ENCODE measurements at regions not wholly inside any gene's neighbourhood (a gene's known extent, or its start where the extent isn't known, plus 50 kb on each side); places are given as distances from the start of the nearest gene placed in this dataset.

GRCh38 chr3:24741506-24741905 lies 246.9 kb upstream of the THRB start:
- DNase-seq (ENCODE audit: low spot score) (no peak), ATAC-seq (no peak)

- no peak for DNase-seq (ENCODE audit: low spot score)
- no peak for ATAC-seq
These were observed 253.9 kb upstream of the THRB start for GRCh38 chr3:24748520-24748919.

GRCh38 chr3:24751020-24751419 lies 256.4 kb upstream of the THRB start:
- ATAC-seq (no peak), DNase-seq (ENCODE audit: low spot score) (no peak)

GRCh38 chr3:24756101-24756888 lies 261.6 kb upstream of the THRB start:
- ATAC-seq (no peak), DNase-seq (ENCODE audit: low spot score) (no peak)

GRCh38 chr3:24763393-24763792 lies 268.7 kb upstream of the THRB start:
- ATAC-seq: no peak
- DNase-seq (ENCODE audit: low spot score): no peak

GRCh38 chr3:24764236-24764915 lies 269.7 kb upstream of the THRB start:
- DNase-seq (ENCODE audit: low spot score) (no peak), ATAC-seq (no peak)

- no peak for DNase-seq (ENCODE audit: low spot score)
- ATAC-seq: no peak
These were observed 270.7 kb upstream of the THRB start for GRCh38 chr3:24765399-24765798.

- DNase-seq (ENCODE audit: low spot score) (no peak), ATAC-seq (no peak)
These were observed 275.3 kb upstream of the THRB start for GRCh38 chr3:24769918-24770317.

- DNase-seq (ENCODE audit: low spot score) (no peak), ATAC-seq (peak; percentile 91)
These were observed 279.1 kb upstream of the THRB start for GRCh38 chr3:24773798-24774197.

GRCh38 chr3:24780991-24781390 lies 286.3 kb upstream of the THRB start:
- no peak for DNase-seq (ENCODE audit: low spot score)
- no peak for ATAC-seq

- ATAC-seq: no peak
- DNase-seq (ENCODE audit: low spot score): no peak
These were observed 286.8 kb upstream of the THRB start for GRCh38 chr3:24781454-24781853.

- no peak for ATAC-seq
- no peak for DNase-seq (ENCODE audit: low spot score)
These were observed 299.2 kb upstream of the THRB start for GRCh38 chr3:24793896-24794295.

- no peak for DNase-seq (ENCODE audit: low spot score)
- ATAC-seq: no peak
These were observed 308.0 kb upstream of the THRB start for GRCh38 chr3:24802614-24803013.

- DNase-seq (ENCODE audit: low spot score): no peak
- ATAC-seq: no peak
These were observed 309.4 kb upstream of the THRB start for GRCh38 chr3:24804095-24804494.

GRCh38 chr3:24810881-24811280 lies 316.2 kb upstream of the THRB start:
- ATAC-seq (peak; percentile 27), DNase-seq (ENCODE audit: low spot score) (no peak)

- ATAC-seq (no peak), DNase-seq (ENCODE audit: low spot score) (no peak)
These were observed 317.5 kb upstream of the THRB start for GRCh38 chr3:24812116-24812515.

GRCh38 chr3:24818055-24818454 lies 323.4 kb upstream of the THRB start:
- no peak for DNase-seq (ENCODE audit: low spot score)
- ATAC-seq: no peak

GRCh38 chr3:24828011-24828410 lies 333.4 kb upstream of the THRB start:
- no peak for DNase-seq (ENCODE audit: low spot score)
- no peak for ATAC-seq

- ATAC-seq (no peak), DNase-seq (ENCODE audit: low spot score) (no peak)
These were observed 333.9 kb upstream of the THRB start for GRCh38 chr3:24828551-24828950.

GRCh38 chr3:24829011-24829581 lies 334.4 kb upstream of the THRB start:
- peak; percentile 95 for ATAC-seq
- DNase-seq (ENCODE audit: low spot score): peak; percentile 56

- ATAC-seq (peak; percentile 79), DNase-seq (ENCODE audit: low spot score) (peak; percentile 45)
These were observed 335.1 kb upstream of the THRB start for GRCh38 chr3:24829629-24830229.
